HG02623 (cell line): ENCODE measurements at regions not wholly inside any gene's neighbourhood (a gene's known extent, or its start where the extent isn't known, plus 50 kb on each side); places are given as distances from the start of the nearest gene placed in this dataset.

Experiments used
- ATAC-seq: cut with Tn5 transposase; IDR thresholded peaks from one replicate; pipeline ENCODE4 v1.9.1; 2021; ENCODE audit warnings: moderate library complexity; ENCODE audit not compliant: unreplicated experiment

DNA sequence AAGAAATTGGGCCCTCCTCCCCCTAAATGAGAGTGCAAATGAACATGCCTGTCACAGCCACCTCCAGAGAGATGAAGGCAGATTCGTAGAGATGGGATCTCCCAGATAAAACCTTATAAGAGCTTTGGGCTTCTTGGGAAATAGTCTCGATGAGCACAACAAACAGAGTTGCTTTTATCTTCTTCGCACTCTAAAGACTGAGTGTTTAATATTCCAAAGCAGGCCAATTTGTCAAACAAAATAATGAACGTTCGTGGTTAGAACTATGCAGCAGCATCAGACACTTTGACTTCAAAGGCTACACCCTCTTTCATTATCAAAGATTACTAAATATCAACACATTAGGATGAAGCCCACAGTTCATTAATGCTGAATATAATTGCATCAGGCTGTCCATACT, 256.2 kb downstream of the SKIDA1 start:
- ATAC-seq, result no peak

DNA sequence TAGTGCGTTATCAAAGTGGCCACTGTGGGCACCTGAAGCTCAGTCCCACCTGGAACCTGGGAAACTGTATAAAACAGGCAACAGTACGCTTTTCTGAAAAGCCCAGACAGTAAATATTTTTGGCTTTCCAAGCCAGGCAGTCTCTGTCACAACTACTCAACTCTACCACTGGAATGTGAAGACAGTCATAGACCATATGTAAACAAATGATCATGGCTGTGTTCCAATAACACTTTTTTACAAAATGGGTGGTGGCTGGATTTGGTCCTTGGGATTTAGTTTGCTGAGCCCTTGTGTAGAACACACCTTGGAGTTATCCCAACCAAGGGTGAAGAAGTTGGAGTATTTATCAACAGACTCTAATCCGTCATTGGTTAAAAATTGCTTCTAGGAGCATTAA, 259.9 kb downstream of the SKIDA1 start:
- no peak for ATAC-seq

DNA sequence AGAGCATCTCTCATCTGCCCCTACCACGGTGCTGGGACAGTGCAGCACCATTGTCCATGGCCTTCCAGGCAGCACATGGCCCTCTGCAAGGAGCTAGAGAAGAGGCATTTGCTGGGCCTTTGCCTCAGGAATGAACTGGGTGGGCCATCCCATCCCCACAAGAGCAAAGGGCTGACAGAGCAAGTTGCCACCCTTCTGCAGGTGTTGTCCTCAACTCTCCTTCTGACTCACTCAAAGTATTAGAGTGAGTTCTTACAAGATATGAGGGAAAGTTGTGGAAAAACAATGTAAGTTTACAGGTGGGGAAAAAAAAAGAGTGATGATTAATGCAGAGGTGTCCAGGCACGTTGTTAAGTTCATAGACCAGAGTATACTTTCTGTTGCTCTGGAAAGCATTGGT, 261.2 kb downstream of the SKIDA1 start:
- ATAC-seq, result no peak

DNA sequence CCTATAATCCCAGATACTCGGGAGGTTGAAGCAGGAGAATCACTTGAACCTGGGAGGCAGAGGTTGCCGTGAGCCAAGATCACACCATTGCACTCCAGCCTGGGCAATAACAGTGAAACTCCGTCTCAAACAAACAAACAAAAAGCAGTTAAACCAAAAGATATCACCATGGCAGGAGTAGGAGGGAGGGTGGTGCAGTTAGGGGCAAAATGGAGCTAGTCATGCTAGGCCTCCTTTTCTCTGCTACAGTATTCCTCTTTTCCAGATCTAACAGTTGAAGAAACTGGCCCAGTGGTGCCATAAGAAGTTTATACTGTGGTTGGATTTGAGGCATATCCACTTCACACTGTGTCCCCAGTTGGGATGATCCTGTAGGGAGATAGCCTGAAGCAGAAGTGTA, 261.6 kb downstream of the SKIDA1 start:
- ATAC-seq, result no peak

DNA sequence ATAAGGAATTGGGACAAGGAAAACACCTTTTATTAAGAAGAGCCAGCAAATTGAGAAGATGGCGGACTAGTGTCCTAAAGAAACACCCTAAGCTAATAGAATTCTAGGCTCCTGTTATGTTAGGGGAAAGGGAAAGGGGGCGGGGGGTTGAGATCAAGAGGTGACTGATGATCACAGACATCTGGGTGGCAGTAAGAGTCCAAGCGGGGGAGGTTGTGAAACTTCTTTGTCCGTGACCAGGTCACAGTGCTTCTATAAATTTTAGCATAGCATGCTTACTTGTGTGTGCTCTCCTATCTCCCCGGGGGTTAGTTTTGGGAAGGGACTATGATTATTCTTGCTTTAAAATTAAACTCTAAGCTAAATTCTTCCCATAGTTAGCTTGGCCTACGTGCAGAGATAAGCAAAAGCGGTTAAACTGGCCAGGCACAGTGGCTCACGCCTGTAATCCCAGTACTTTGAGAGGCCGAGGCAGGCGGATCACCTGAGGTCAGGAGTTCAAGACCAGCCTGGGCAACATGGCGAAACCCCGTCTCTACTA, 262.1 kb downstream of the SKIDA1 start:
- ATAC-seq, result no peak

DNA sequence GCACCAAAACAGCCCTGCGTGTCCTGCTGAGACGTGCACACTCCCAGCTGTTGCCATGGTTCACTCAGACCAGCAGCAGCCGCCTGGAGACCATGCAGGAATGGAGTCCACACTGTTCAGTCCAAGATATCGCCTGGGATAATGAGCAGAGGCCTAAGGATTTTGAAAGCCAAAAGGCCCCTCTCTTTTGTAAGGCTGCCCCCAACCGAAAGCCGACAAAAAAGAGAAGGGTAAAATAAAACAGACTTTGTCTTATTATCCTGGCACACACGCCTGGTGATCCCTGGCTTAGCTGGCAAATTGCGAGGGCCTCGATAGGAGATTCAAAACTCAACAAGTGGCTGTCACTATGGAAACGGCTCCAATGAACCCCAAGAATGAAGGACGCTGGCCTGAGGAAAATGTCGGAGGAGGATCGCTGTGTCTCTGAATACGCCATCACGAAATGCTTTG, 263.6 kb downstream of the SKIDA1 start:
- no peak for ATAC-seq

DNA sequence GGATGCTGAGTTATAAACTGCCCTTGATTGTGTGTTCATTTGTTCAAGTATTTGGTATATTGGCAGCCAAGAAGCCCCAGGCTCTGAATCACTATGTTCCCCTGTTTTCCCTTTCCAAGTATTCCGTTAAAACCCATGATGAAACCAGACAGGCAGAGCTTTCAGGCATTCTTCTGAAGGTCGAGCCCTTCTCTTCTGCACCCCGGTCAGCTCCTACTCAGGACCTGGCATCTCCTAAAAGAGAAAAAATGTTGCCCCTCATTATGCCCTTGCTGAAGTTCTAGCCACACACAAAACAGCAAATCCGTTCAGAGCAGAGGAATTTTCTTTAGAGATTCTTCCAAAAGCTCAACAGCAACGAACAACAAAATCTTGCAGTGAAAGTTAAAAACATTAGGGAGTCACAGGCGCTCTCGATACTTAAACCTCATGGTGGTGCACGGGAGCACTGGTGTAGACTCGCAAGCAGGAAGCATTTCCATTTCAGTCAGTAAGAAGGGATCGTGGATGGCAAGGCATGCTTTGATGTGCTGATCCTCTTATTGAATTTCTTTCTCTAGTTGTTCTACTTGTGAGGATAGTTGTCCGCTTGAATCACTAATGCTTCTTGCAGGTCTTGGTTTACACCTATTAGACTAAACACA, 264.9 kb downstream of the SKIDA1 start:
- ATAC-seq, result no peak

DNA sequence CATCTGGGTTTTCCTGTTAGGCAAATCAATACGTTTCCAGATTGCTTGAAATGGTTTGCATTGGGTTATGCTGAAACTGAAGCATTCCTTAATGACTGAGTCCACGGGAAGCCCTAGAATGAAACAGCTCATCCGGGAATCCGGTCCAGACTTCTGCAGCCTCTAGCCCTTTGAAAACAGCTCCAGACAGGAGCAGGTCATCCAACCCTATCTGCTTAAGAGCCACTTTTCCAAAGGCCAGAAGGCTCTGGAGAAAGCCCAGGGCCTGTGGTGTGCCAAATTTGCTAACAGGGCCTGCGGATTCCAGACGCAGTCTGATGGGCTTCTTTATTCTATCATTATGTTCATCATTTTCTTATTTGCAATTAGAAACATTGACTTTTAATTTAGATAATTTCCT, 265.4 kb downstream of the SKIDA1 start:
- ATAC-seq, result no peak

DNA sequence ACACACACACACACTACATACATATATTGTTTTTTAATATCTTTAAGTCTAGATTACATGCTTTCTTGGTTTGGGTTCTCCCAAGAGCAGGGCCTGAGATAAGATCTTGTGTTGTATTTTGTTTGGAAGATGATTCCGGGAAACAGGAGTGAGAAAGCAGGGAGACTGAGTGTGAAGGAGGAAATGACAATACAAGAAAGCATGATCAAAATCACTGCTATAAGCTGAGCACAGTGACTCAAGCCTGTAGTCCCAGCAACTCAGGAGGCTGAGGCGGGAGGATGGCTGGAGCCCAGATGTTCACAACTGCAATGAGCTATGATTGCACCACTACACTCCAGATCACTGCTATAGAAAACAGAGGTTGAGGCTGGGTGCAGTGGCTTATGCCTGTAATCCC, 267.6 kb downstream of the SKIDA1 start:
- ATAC-seq, result no peak

DNA sequence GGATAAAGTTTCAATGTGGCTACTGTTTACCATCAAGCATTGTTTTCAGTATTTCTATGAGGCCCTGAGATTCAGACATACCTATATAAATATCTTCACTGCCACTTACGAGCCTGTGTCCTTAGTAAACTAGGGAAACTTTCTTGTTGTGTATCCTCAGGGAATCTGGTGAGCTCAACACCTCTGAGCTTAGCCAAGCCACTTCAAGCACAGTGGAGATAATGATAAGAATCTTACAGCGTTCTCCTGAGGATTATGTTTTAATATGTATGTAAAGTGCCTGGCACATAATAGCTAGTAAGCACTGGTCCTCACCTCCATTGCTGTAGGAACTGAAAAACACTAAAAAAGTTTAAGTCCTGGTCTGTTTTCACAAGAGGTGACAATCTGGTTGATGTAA, 268.3 kb downstream of the SKIDA1 start:
- no peak for ATAC-seq

DNA sequence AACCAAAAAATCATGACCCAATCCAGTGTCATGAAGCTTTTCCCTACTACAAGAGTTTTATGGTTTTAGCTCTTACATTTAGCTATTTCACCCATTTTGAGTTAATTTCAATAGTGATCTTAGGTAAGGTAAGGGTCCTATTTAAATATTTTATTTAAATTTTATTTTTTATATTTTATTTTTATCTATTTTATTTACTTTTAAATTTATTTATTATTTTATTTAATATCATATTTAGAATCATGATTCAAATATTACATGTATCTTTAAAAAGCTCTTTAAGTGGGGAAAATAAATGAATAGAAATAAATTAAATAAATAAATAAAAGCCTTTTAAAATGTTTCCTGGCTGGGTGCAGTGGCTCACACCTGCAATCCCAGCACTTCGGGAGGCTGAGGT, 276.0 kb downstream of the SKIDA1 start:
- ATAC-seq, result no peak

DNA sequence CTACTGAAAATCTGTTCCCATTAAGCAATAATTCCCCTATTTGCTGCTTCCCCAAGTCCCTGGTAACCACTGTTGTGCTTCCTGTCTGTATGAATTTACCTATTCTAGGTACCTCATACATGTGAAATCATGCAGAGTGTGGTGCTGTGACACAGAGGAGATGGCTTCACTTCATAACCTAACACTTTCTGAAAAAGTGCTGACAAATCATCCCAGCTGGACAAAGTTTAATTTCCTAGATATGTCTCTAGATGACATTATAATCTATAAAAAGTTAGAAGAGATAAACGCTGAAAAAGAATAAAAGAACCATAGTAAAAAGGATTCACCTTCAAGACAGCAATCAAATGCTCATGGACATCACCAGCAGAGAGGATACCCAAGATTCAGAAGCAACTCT, 277.9 kb downstream of the SKIDA1 start:
- no peak for ATAC-seq

DNA sequence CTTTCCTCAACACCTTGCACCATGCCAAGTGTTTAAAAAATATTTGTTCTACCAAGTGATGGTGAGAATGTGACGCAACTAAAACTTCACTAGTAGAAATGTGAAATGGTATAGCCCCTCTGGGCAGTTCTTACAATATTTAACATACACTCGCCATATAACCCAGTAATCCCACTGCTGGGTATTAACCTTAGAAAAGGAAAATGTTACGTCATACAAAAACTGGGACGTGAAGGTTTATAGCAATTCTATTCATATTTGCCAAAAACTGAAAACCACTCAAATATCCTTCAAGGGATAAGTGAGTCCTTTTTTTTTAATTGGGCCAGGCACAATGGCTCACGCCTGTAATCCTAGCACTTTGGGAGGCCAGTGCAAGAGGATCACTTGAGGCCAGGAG, 279.3 kb downstream of the SKIDA1 start:
- no peak for ATAC-seq

DNA sequence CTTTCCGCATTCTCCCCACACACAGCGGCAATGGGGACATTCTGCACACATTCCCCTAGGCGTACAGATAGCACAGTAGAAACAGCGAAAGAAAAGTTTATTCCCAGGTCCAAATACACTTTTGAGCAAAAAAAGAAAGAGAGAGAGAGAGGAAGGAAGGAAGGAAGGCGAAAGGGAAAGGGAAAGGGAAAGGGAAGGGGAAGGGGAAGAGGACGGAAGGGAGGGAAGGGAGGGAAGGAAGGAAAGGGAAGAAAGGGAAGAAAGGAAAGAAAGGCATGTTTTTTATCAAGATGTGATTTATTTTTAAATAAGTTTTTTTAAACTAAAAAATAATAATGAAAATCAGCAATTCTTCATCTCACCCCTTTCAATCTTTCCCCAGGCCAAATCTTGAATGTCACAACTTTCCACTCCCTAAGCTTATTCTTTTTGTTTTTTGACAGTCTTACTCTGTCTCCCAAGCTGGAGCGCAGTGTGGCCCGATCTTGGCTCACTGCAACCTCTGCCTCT, 281.7 kb downstream of the SKIDA1 start:
- ATAC-seq, result no peak

DNA sequence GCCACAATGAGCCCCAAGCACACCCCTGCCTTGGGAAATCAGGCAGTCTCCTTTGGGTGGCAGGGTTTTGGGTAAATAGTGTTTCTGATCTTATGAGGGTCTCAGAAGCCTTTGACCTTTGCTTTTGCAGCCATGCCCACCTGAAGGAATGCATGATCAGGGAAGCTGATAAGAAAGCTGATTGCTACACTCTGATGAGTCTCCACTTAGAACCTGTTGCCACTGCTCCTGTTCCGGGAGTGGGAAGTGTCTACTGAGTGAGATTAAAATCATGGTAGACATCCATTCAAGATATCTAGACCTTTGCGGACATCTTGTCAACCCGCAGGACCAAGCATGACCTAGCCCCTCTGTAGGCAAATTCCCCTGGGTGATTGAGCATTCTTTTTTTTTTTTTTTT, 282.6 kb downstream of the SKIDA1 start:
- no peak for ATAC-seq

DNA sequence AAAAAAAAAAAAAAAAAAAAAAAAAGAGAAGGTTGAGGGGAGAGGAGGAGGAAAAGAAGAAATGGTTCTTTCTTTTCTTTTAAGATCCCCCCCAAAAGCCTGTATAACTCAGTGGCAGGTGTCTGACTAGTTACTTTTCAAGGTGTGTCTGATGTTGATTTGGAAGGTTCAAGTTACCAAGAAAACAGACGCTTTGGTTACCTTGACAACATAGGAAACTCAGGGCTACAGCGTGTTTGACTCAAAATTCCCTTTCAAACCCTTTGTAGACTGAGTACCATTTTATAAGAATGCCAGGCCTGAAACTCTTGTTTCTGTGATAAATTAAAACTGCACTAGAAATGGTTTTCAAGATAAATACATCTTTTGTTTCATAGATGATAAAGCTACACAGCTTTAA, 286.8 kb downstream of the SKIDA1 start:
- no peak for ATAC-seq

DNA sequence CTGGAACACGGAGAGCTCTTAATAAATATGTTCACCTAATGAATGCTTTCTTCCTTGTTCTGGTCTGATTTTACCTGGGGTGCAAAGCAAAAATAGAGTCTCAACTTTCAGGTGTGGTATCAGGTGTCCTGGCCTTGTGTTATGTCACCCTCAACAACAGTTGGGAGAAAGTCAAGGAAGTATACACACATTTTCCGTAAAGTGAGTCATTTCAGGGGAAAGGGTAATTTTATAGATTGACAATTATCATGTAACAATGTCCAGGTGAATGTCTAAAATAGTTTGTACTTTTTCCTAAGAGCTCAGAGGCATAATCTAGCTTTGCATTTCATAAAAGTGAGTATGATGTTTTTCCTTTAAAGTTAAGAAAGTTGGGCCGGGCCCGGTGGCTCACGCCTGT, 287.4 kb downstream of the SKIDA1 start:
- no peak for ATAC-seq

DNA sequence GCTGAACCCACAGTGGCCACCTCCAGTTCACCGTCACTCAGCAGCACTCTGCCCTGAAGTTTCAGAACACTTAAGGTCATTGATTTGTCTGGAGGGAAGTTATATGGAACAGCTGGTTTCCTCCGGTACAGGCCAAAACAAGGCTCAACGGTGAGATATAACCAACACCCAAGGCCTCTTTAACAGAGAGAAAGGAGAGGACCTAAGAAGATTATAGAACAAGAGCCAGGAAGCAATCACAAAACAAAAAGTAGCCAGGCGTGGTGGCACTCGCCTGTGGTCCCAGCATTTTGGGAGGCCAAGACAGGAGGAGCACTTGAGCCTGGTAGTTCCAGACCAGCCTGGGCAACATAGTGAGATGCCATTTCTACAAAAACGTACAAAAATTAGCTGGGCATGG, 290.7 kb downstream of the SKIDA1 start:
- no peak for ATAC-seq

DNA sequence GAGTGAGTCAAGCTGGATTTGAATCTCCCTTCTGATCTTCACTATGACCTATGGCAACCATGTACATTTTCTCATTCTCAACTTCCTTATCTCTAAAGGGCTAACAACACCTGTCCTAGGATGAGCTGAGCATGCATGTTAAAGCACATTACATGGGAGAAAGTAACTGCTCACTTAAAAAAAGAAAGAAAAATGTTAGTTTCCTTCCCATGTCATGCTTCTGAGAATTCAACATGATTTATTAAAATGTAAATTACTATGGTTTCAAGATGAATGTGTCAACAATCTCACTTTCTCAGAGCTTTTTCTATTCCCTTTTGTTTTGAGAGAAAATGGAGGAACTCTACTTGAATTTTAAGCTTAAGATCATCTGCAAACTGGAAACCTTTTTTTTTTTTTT, 295.3 kb downstream of the SKIDA1 start:
- no peak for ATAC-seq

DNA sequence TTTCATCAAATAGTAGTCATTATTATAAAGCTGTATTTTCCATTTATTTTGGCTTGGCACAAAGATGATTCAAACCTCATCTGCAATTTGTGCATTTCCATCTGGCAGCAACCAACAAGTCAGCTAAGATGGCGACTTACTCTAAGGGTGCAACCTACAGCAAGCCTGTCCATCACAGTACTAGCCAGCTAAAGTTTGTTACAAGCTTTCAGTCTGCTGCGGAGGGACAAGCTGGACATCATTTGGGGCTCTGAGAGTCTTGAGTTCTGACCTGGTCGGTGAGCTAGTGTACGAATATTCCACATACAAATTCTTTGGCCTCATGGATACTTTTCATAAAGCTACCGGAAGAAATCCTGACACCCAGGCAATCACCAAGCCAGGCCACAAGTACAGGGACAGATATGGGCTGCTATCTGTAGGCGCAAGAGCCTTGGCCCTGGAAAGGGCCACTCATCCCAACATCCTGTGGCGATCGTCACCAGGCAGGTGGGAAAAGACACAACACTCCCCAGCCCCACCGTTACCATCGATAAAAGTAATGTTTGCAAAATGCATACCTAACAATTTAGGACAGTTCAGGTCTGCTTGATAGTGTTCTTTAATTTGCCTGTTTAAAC, 307.6 kb downstream of the SKIDA1 start:
- no peak for ATAC-seq

DNA sequence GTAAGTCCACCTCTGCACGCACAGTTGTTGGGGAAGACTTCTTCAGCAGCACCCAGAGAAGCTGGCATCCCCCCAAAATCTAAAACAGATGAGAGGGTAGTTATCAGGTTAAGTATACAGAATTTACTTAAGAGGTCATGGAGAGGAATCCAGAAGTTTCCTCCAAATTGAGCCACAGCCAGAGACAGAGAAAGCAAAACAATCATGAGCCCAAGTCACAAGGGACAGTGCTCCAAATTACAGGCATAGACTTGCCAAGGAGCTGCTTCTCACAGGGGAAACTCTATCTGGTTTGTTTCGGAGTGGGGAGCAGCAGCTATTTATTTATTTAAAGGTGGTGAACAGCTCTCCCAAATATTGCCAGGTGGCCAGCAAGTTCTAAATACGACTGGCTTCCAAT, 308.4 kb downstream of the SKIDA1 start:
- no peak for ATAC-seq

DNA sequence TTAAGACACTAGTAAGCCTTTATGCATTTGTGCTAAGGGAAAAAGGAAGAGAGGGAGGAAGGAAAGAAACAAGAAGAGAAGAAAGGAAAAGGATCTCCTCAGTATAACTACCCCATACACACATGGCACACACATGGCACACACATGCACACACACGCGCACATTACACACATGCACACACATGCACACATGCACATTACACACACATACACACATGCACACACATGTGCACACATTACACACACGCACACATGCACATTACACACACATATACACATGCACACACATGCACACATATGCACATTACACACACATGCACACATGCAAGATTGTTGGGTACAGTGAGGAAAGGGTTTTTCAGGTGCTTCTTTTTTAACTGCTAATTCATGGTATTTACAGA, 311.2 kb downstream of the SKIDA1 start:
- no peak for ATAC-seq

DNA sequence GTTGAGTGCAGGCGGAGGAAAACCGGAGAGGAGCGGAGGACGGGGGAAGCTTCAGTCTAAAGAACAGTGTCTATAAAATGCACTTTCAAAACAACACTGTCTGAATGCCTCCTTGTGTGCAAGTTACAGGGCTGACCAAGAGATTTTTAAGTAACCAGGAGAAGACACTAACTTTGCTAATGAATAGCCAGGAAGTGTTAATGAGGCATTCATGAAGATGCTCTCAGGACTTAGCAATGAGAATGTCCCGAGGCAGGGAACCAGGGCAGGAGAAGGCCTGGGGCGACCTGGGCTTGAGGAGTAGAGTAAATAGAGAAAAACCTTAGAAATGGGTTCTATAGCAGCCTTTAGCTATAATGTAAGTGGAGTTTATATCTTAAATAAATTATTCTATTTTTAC, 312.1 kb downstream of the SKIDA1 start:
- ATAC-seq, result no peak
